HEK293T (cell line): ENCODE measurements at regions not wholly inside any gene's neighbourhood (a gene's known extent, or its start where the extent isn't known, plus 50 kb on each side); places are given as distances from the start of the nearest gene placed in this dataset.

Source experiments
- BHLHE40 ChIP-seq: fragments of 450-650 bp; IDR thresholded peaks from 2 replicates; pipeline ENCODE4 v1.6.1; 2016; ENCODE audit warnings: mild to moderate bottlenecking, moderate library complexity, borderline replicate concordance
- CTBP1 ChIP-seq: fragments of 450-650 bp; IDR thresholded peaks from 2 replicates; pipeline ENCODE4 v1.6.1; 2016; ENCODE audit warnings: borderline replicate concordance
- FOXA1 ChIP-seq: fragments of 450-650 bp; IDR thresholded peaks from 2 replicates; pipeline ENCODE4 v1.6.1; 2016; ENCODE audit warnings: mild to moderate bottlenecking
- NFRKB ChIP-seq: fragments of 450-650 bp; IDR thresholded peaks from 2 replicates; pipeline ENCODE4 v1.6.1; 2016; ENCODE audit warnings: mild to moderate bottlenecking, moderate library complexity
- SP1 ChIP-seq: fragments of 450-650 bp; IDR thresholded peaks from 2 replicates; pipeline ENCODE4 v1.6.1; 2017
- TARDBP ChIP-seq: fragments of 450-650 bp; IDR thresholded peaks from 2 replicates; pipeline ENCODE4 v1.6.1; 2016
- ZNF384 ChIP-seq: fragments of 450-650 bp; IDR thresholded peaks from 2 replicates; pipeline ENCODE4 v1.6.1; 2016

DNA sequence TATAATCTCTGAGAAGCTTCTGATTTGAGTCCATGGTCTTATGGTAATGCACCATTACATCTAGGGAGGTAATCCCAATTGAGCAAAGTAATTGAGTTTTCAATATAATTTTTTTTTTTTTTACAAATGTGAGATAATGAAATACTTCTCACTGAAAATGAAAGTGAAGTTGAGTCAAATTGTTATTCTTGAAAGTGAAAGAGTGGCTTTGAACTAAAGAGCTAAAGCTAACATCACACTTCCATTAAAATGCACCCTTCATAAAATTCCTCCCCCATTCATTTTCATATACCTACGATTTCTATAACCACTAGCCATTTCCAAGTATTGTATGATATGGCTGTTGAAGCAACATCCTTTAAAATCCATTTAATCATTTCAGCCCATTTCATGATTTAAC lies 149.1 kb upstream of the IMPG1 start:
- TF ChIP-seq NFRKB (no peak), TARDBP (no peak), SP1 (no peak), ZNF384 (no peak), CTBP1 (no peak), FOXA1 (no peak), BHLHE40 (no peak)
